ENCODE measurements at regions not wholly inside any gene's neighbourhood (a gene's known extent, or its start where the extent isn't known, plus 50 kb on each side); places are given as distances from the start of the nearest gene placed in this dataset.

DNA sequence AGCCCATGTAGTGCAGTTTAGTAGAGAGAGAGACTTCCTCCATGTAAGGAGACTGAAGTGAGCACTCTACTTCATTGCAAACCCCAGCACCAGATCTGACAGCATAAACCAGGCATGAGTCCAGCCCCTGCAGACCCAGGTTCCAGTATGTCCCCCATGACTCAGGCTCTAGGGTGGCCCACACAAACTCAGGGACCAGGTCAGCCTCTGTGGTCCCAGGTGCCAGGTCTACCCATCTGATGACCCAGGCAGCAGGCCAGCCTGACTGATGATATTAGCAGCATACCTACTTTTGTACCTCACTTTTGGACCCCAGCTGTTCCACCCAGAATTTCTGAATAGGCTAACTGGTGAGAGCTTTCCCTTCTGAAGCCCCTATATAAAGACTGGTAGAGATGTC, 647.8 kb downstream of the ANXA1 start:
- Histone ChIP-seq H3K27ac (no peak overlapping the region), H3K9ac (ENCODE audit: low read depth in 2 of 2, low read length in 2 of 2) (no peak overlapping the region), H3K4me3 (no peak overlapping the region), H3K36me3 (no peaks in the 10 kb centered on the region), H3K9me3 (no peaks in the 10 kb centered on the region), H3K27me3 (no peaks in the 10 kb centered on the region), H3K4me1 (no peaks in the 10 kb centered on the region)
- TF ChIP-seq, protein P1, sequence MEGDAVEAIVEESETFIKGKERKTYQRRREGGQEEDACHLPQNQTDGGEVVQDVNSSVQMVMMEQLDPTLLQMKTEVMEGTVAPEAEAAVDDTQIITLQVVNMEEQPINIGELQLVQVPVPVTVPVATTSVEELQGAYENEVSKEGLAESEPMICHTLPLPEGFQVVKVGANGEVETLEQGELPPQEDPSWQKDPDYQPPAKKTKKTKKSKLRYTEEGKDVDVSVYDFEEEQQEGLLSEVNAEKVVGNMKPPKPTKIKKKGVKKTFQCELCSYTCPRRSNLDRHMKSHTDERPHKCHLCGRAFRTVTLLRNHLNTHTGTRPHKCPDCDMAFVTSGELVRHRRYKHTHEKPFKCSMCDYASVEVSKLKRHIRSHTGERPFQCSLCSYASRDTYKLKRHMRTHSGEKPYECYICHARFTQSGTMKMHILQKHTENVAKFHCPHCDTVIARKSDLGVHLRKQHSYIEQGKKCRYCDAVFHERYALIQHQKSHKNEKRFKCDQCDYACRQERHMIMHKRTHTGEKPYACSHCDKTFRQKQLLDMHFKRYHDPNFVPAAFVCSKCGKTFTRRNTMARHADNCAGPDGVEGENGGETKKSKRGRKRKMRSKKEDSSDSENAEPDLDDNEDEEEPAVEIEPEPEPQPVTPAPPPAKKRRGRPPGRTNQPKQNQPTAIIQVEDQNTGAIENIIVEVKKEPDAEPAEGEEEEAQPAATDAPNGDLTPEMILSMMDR (IDR thresholded peaks at IDR 0.05): no peak
- DNase-seq: no peak
- intact Hi-C loops (cut with DNase I): no loop called here

DNA sequence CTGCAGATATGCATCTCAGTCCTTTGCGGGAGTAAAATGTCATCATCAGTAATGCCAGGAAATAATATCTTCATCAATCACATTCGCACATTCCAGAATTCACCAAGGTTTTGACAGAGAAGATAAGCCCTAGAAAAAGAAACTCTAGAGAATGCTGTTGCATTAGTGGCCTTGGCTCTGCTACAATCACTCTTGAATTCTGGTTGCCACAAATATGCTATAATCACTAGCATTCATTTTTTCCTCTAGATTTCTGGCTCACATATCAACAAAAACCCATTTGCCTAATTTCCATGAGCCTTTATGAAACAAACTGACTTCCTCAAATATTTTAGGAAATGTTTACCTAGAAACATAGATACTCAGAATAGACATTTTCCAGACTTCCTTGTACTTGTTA, 653.4 kb downstream of the ANXA1 start:
- no peaks in the 10 kb centered on the region for H3K27me3 ChIP-seq
- H3K36me3 ChIP-seq: no peaks in the 10 kb centered on the region
- no peak overlapping the region for H3K4me3 ChIP-seq
- intact Hi-C loops (cut with DNase I): no loop called here
- H3K9ac ChIP-seq (ENCODE audit: low read depth in 2 of 2, low read length in 2 of 2): no peak overlapping the region
- TF ChIP-seq, protein P1 (IDR thresholded peaks at IDR 0.05): no peak
- DNase-seq: no peak
- no peak overlapping the region for H3K27ac ChIP-seq
- no peaks in the 10 kb centered on the region for H3K4me1 ChIP-seq
- no peaks in the 10 kb centered on the region for H3K9me3 ChIP-seq

DNA sequence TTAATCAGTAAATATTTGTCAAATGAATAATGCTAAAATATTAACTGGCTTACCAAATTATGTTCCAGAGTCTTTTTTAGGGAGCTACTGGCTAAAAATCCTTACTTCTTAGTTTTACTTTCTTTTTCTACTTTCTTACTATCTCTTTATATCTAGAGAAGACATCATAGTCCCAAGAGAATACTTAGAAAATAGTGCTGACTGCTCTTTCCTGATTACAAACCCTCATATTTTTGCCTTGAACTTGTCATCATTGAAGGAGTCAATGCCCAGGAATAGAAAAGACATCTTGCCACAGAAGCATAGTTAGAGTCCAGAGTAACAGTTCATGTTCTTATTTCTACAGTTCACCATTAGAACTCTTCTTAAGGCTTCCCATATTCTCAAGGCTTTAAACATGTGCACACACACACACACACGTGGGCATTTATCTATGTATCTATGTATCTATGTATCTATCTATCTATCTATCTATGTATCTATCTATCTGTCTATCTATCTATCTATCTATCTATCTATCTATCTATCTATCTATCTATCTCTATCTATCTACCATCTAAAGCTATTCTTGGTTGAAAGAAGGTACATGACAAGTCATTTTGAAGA, 654.3 kb downstream of the ANXA1 start:
- Histone ChIP-seq H3K36me3 (no peaks in the 10 kb centered on the region), H3K27me3 (no peaks in the 10 kb centered on the region), H3K4me3 (no peak overlapping the region), H3K9me3 (no peaks in the 10 kb centered on the region), H3K9ac (ENCODE audit: low read depth in 2 of 2, low read length in 2 of 2) (no peak overlapping the region), H3K27ac (no peak overlapping the region), H3K4me1 (no peaks in the 10 kb centered on the region)
- no peak for DNase-seq
- intact Hi-C loops (cut with DNase I): no loop called here
- TF ChIP-seq, protein P1 (IDR thresholded peaks at IDR 0.05): no peak

DNA sequence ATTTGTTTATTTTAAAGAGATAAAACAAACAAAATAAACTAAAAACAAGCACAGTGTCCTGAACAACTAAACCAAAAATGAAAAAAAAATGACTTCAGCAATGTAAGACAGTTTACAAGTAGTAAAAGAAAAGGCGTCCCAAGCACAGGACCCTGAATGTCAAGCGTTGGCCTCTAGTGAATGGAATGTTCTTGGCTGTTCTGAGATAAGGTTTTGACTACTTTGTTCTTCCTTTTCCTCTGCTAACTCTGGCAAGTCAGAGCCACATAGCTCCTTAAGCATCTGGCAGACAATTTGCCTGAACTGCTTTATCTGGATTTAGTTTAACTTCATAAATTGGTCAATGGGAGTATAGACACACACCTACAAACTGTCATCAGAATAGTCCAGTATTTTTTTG, 655.2 kb downstream of the ANXA1 start:
- Histone ChIP-seq H3K36me3 (no peaks in the 10 kb centered on the region), H3K9me3 (no peaks in the 10 kb centered on the region), H3K4me1 (no peaks in the 10 kb centered on the region), H3K27ac (no peak overlapping the region), H3K9ac (ENCODE audit: low read depth in 2 of 2, low read length in 2 of 2) (no peak overlapping the region), H3K27me3 (no peaks in the 10 kb centered on the region), H3K4me3 (no peak overlapping the region)
- DNase-seq: no peak
- TF ChIP-seq, protein P1 (IDR thresholded peaks at IDR 0.05): no peak
- intact Hi-C loops (cut with DNase I): no loop called here

DNA sequence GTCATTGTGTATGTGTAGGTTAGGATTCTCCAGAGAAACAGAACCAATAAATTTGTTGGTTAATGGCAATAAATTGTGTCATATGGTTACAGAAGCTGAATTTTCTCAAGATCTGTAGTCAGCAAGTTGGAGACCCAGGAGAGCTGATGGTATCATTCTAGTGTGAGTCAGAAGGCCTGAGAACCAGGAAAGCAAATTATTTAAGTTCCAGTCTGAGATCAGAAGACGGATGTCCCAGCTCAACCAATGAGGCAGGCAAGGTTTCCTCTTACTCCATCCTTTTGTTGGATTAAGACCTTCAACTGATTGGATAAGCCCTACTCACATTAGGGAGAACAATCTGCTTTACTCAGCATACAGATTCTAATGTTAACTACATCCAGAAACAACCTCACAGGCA, 656.3 kb downstream of the ANXA1 start:
- no peaks in the 10 kb centered on the region for H3K4me1 ChIP-seq
- TF ChIP-seq, protein P1 (IDR thresholded peaks at IDR 0.05): no peak
- no peak for DNase-seq
- H3K27me3 ChIP-seq: no peaks in the 10 kb centered on the region
- intact Hi-C loops (cut with DNase I): no loop called here
- H3K4me3 ChIP-seq: no peak overlapping the region
- H3K9ac ChIP-seq (ENCODE audit: low read depth in 2 of 2, low read length in 2 of 2): no peak overlapping the region
- no peaks in the 10 kb centered on the region for H3K36me3 ChIP-seq
- no peak overlapping the region for H3K27ac ChIP-seq
- no peaks in the 10 kb centered on the region for H3K9me3 ChIP-seq

Measured in colonic mucosa (tissue), 4 donors.